K562 (cell line): ENCODE measurements at regions not wholly inside any gene's neighbourhood (a gene's known extent, or its start where the extent isn't known, plus 50 kb on each side); places are given as distances from the start of the nearest gene placed in this dataset.

Experiments
- ATAC-seq: fragments of 200-7000 bp; cut with Tn5 transposase; 3 replicates; pipeline ENCODE4 v1.9.1; 2020; ENCODE audit warnings: moderate library complexity
- BruUV-seq: library from RNA; stranded (reverse); fragments of 400-500 nt; replicated peaks from 2 replicates; lab custom pipeline; 2021; lab: Mats Ljungman, UMichigan
- CTCF ChIA-PET: fragments of 300-600 bp; formaldehyde crosslinking; extraction: SDS; loops from one replicate; lab custom pipeline; 2021; ENCODE audit warnings: low intra/inter-chr PET ratio; lab: Yijun Ruan, JAX
- POLR2A ChIA-PET: fragments of 300-600, 350-650 bp; sonication (Branson Sonifier 250); formaldehyde crosslinking; extraction: SDS; loops from one replicate; lab custom pipeline; 2021; ENCODE audit warnings: antibody characterized with exemption, inconsistent platforms; lab: Yijun Ruan, JAX
- DNase-seq, 4 experiments: peaks; one replicate each; pipeline versions ENCODE4 v3.0.0 to v3.0.0-alpha.2; 2011 to 2018; ENCODE audit warnings: low spot score in 3 of 4, mixed read lengths in 3 of 4; ENCODE audit errors: extremely low read depth in 1 of 4
- FAIRE-seq: peaks from 2 replicates; lab custom pipeline; 2011; peaks lifted over from hg19 to GRCh38; lab: Jason Lieb, UNC
- H2AFZ ChIP-seq: 2 replicates; pipeline ENCODE4 v1.6.0; 2011; ENCODE audit warnings: low read depth, low read length, control low read depth, inconsistent platforms
- H3K27ac ChIP-seq: fragments of 200-600 bp; 3 replicates; pipeline ENCODE4 v1.8.0; 2011; ENCODE audit warnings: low read depth, mild to moderate bottlenecking, control low read depth, inconsistent platforms, low read length, moderate library complexity, mixed read lengths; ENCODE audit errors: extremely low read depth
- H3K27me3 ChIP-seq, 2 experiments: fragments of 300-600 bp in 1 of 2; 2 replicates in 1 of 2; 3 replicates in 1 of 2; pipeline versions ENCODE4 v1.6.0 to v1.8.0; 2011; ENCODE audit warnings: inconsistent platforms in 2 of 2, low read length in 2 of 2, mild to moderate bottlenecking in 1 of 2, mixed read lengths in 1 of 2, moderate library complexity in 1 of 2; ENCODE audit not compliant: control insufficient read depth in 2 of 2, insufficient read depth in 2 of 2
- H3K36me3 ChIP-seq: fragments of 300-600 bp; 3 replicates; pipeline ENCODE4 v1.8.0; 2011; ENCODE audit warnings: mild to moderate bottlenecking, low read length, inconsistent platforms; ENCODE audit not compliant: control insufficient read depth, insufficient read depth
- H3K4me1 ChIP-seq, 2 experiments: fragments of 200-600 bp in 1 of 2; replicated peaks in 1 of 2; 2 replicates in 1 of 2; 3 replicates in 1 of 2; pipeline versions ENCODE4 v1.5.1 to v1.8.0; 2011; ENCODE audit warnings: inconsistent platforms in 2 of 2, low read length in 2 of 2, mild to moderate bottlenecking in 1 of 2, mixed read lengths in 1 of 2, moderate library complexity in 1 of 2; ENCODE audit not compliant: control insufficient read depth in 2 of 2, insufficient read depth in 2 of 2
- H3K4me2 ChIP-seq: 2 replicates; pipeline ENCODE4 v1.6.1; 2011; ENCODE audit warnings: low read length, control low read depth, inconsistent platforms, mixed read lengths; ENCODE audit not compliant: insufficient read depth
- H3K4me3 ChIP-seq: fragments of 200-600 bp; sonication (generic), shearing (Covaris generic); 2 replicates; pipeline ENCODE4 v1.5.1; 2016; ENCODE audit warnings: control low read depth, inconsistent platforms
- H3K79me2 ChIP-seq: fragments of 200-600 bp; 3 replicates; pipeline ENCODE4 v1.8.0; 2011; ENCODE audit warnings: low read length, inconsistent platforms; ENCODE audit not compliant: control insufficient read depth, insufficient read depth
- H3K9ac ChIP-seq, 2 experiments: 2 replicates each; pipeline versions ENCODE4 v1.6.0 to v1.6.1; 2011; ENCODE audit warnings: low read depth in 2 of 2, low read length in 2 of 2, control low read depth in 1 of 2, inconsistent platforms in 1 of 2, mild to moderate bottlenecking in 1 of 2, mixed read lengths in 1 of 2; ENCODE audit not compliant: insufficient read depth in 1 of 2
- H3K9me1 ChIP-seq: one replicate; pipeline ENCODE4 v1.6.0; 2011; ENCODE audit warnings: inconsistent platforms, mild to moderate bottlenecking, low read length, moderate library complexity; ENCODE audit not compliant: control insufficient read depth, insufficient read depth
- H3K9me3 ChIP-seq: replicated peaks from 2 replicates; pipeline ENCODE4 v1.5.1; 2011; ENCODE audit warnings: low read depth, low read length, inconsistent platforms; ENCODE audit not compliant: control insufficient read depth, insufficient read depth
- H4K20me1 ChIP-seq: replicated peaks from 2 replicates; pipeline ENCODE4 v1.6.1; 2011; ENCODE audit warnings: low read length, inconsistent platforms, mixed read lengths; ENCODE audit not compliant: control insufficient read depth, insufficient read depth
- CXXC5 ChIP-seq: fragments of 250-450 bp; sonication (Bioruptor Pico); IDR thresholded peaks from 2 replicates; pipeline ENCODE4 v1.8.0; 2022; ENCODE audit warnings: inconsistent platforms, mild to moderate bottlenecking, moderate library complexity
- DACH1 ChIP-seq: fragments of 450-650 bp; IDR thresholded peaks from 2 replicates; pipeline ENCODE4 v1.6.1; 2018; ENCODE audit not compliant: partially characterized antibody
- HSF4 ChIP-seq: fragments of 250-450 bp; sonication (Bioruptor Pico); IDR thresholded peaks from 2 replicates; pipeline ENCODE4 v2.1.2; 2022; ENCODE audit warnings: mild to moderate bottlenecking, moderate library complexity, borderline replicate concordance
- ILK ChIP-seq: fragments of 450-650 bp; IDR thresholded peaks from 2 replicates; pipeline ENCODE4 v1.6.1; 2016; ENCODE audit warnings: missing genetic modification characterization, low read depth, mild to moderate bottlenecking, missing compliant biosample characterization, moderate library complexity, borderline replicate concordance
- MCM2 ChIP-seq: fragments of 450-650 bp; IDR thresholded peaks from 2 replicates; pipeline ENCODE4 v1.6.1; 2017; ENCODE audit warnings: low read depth, mild to moderate bottlenecking
- NR1H2 ChIP-seq: sonication (generic); formaldehyde crosslinking; IDR thresholded peaks from 2 replicates; pipeline ENCODE4 v1.4.0; 2020; ENCODE audit warnings: mild to moderate bottlenecking, missing genetic modification reagents
- PTRF ChIP-seq: fragments of 450-650 bp; IDR thresholded peaks from 2 replicates; pipeline ENCODE4 v1.6.1; 2016; ENCODE audit warnings: mild to moderate bottlenecking, missing genetic modification characterization, missing compliant biosample characterization
- PTTG1 ChIP-seq: fragments of 450-650 bp; IDR thresholded peaks from 2 replicates; pipeline ENCODE4 v1.6.1; 2016; ENCODE audit warnings: low read depth, mild to moderate bottlenecking, missing genetic modification characterization, missing compliant biosample characterization
- RBM39 ChIP-seq: fragments of 200-400 bp; formaldehyde crosslinking; optimal IDR thresholded peaks from 2 replicates; pipeline ENCODE3; 2018; ENCODE audit warnings: low read depth, low read length
- TAF9B ChIP-seq: fragments of 450-650 bp; IDR thresholded peaks from 2 replicates; pipeline ENCODE4 v1.6.1; 2018; ENCODE audit warnings: mild to moderate bottlenecking; ENCODE audit not compliant: partially characterized antibody
- ZFP30 ChIP-seq: fragments of 250-450 bp; sonication (Bioruptor Pico); IDR thresholded peaks from 2 replicates; pipeline ENCODE4 v1.8.0; 2022; ENCODE audit warnings: moderate library complexity, mild to moderate bottlenecking, inconsistent platforms, borderline replicate concordance
- ZNF609 ChIP-seq: sonication (generic); formaldehyde crosslinking; IDR thresholded peaks from 2 replicates; pipeline ENCODE4 v1.8.1; 2023; ENCODE audit warnings: missing genetic modification reagents, mild to moderate bottlenecking, borderline replicate concordance
- WGBS: fragments of 100-300 bp; shearing (Covaris generic); methylation state at CpG from one replicate; pipeline ENCODE4 v1.1.6; 2016; ENCODE audit warnings: low coverage, mixed read lengths; ENCODE audit not compliant: insufficient coverage; ENCODE audit errors: missing lambda C conversion rate; 5-methylcytosine and 5-hydroxymethylcytosine counted together
- in situ Hi-C: fragments of 300-500 bp; cut with MboI; formaldehyde crosslinking; loops from 4 replicates; pipeline ENCODE4 v1.15.0; 2018; ENCODE audit warnings: inconsistent platforms, mixed read lengths
- intact Hi-C: fragments of 100-400 bp; cut with micrococcal nuclease; formaldehyde crosslinking; loops from 2 replicates; pipeline ENCODE4 v1.14.2; 2022

- Histone ChIP-seq H3K9me1 (no peaks in the 10 kb centered on the region), H3K79me2 (no peaks in the 10 kb centered on the region), H4K20me1 (no peaks in the 10 kb centered on the region), H2AFZ (no peak overlapping the region), H3K36me3 (no peaks in the 10 kb centered on the region), H3K4me3 (no peak overlapping the region), H3K9me3 (no peaks in the 10 kb centered on the region), H3K4me2 (no peak overlapping the region), H3K27me3 (peaks cover 0 to 14% of the 10 kb centered on the region in 2 experiments; a peak in 3 of 5 replicates), H3K27ac (no peak overlapping the region), H3K9ac (no peak overlapping the region), H3K4me1 (no peaks in the 10 kb centered on the region)
- CTCF ChIA-PET = no interaction called here
- no peak for FAIRE-seq
- ATAC-seq = no peak
- no peak for DNase-seq
- 0% methylated on average over 1 of the region's 1 CpG for WGBS
- in situ Hi-C loops (no loop called here), intact Hi-C loops (no loop called here)
- BruUV-seq = no TSS peak
- POLR2A ChIA-PET = no interaction called here
- no peak for TF ChIP-seq NR1H2 (CRISPR knock-in tag)
- no peak for TF ChIP-seq PTRF (tag)
- no peak for TF ChIP-seq RBM39
- no peak for TF ChIP-seq MCM2
- no peak for TF ChIP-seq PTTG1 (tag)
- TF ChIP-seq HSF4 (CRISPR knock-in tag) = no peak
Observed at GRCh38 chr10:91071786-91072185, 148.7 kb upstream of the PCGF5 start.

GRCh38 chr10:91073286-91073979 lies 147.0 kb upstream of the PCGF5 start:
- ATAC-seq = no peak
- H3K4me2 ChIP-seq = no peak overlapping the region
- no peaks in the 10 kb centered on the region for H4K20me1 ChIP-seq
- no peaks in the 10 kb centered on the region for H3K9me3 ChIP-seq
- no peaks in the 10 kb centered on the region for H3K4me1 ChIP-seq
- H3K27ac ChIP-seq = no peak overlapping the region
- WGBS = 0% methylated on average over 3 of the region's 4 CpGs
- H3K4me3 ChIP-seq = no peak overlapping the region
- H3K9me1 ChIP-seq = no peaks in the 10 kb centered on the region
- no peak for FAIRE-seq
- POLR2A ChIA-PET = interaction anchor here (0.7 to 1.4 kb wide), 2 partner anchors 8 to 11 kb away, joined by 3 read pairs; no protein-coding TSS in a partner anchor
- BruUV-seq = no TSS peak
- no peak overlapping the region for H3K9ac ChIP-seq
- in situ Hi-C loops (no loop called here), intact Hi-C loops (no loop called here)
- H3K79me2 ChIP-seq = no peaks in the 10 kb centered on the region
- no peaks in the 10 kb centered on the region for H3K36me3 ChIP-seq
- no peak for DNase-seq
- no peak overlapping the region for H2AFZ ChIP-seq
- TF ChIP-seq ZNF609 (CRISPR knock-in tag) (no peak), DACH1 (no peak), ZFP30 (no peak), ILK (tag) (no peak), CXXC5 (no peak), TAF9B (no peak)
- CTCF ChIA-PET = no interaction called here
- H3K27me3 ChIP-seq = peaks cover 0 to 15% of the 10 kb centered on the region in 2 experiments; a peak in 4 of 5 replicates
